Subcutaneous abdominal adipose tissue (tissue), 5 donors: ENCODE measurements at regions not wholly inside any gene's neighbourhood (a gene's known extent, or its start where the extent isn't known, plus 50 kb on each side); places are given as distances from the start of the nearest gene placed in this dataset.

Experiments
- H3K27ac ChIP-seq: one replicate; pipeline ENCODE4 v1.7.0; 2013; ENCODE audit warnings: low read depth, mild to moderate bottlenecking, inconsistent platforms, low read length, moderate library complexity
- H3K27me3 ChIP-seq, 5 donors: one replicate each; pipeline ENCODE4 v1.7.0; 2013; ENCODE audit warnings: low read length in 5 of 5, inconsistent platforms in 1 of 5; ENCODE audit not compliant: control insufficient read depth in 5 of 5, insufficient read depth in 4 of 5
- H3K36me3 ChIP-seq, 5 donors: one replicate each; pipeline ENCODE4 v1.7.0; 2013; ENCODE audit warnings: low read length in 5 of 5; ENCODE audit not compliant: control insufficient read depth in 5 of 5, insufficient read depth in 5 of 5
- H3K4me1 ChIP-seq, 5 donors: one replicate each; pipeline ENCODE4 v1.7.0; 2013; ENCODE audit warnings: low read length in 5 of 5, mild to moderate bottlenecking in 3 of 5, moderate library complexity in 1 of 5; ENCODE audit not compliant: control insufficient read depth in 5 of 5, insufficient read depth in 5 of 5
- H3K4me3 ChIP-seq, 5 donors: one replicate each; pipeline ENCODE4 v1.7.0; 2013; ENCODE audit warnings: low read length in 5 of 5, low read depth in 1 of 5
- H3K9ac ChIP-seq, 5 donors: one replicate each; pipeline ENCODE4 v1.7.0; 2013; ENCODE audit warnings: low read length in 5 of 5, mild to moderate bottlenecking in 4 of 5, moderate library complexity in 3 of 5
- H3K9me3 ChIP-seq, 5 donors: one replicate each; pipeline ENCODE4 v1.7.0; 2013; ENCODE audit warnings: low read length in 5 of 5; ENCODE audit not compliant: control insufficient read depth in 5 of 5
- donor health status: healthy.
- donor health status: healthy.
- donor health status: healthy.
- donor health status: healthy.
- donor health status: healthy.

- no peaks in the 10 kb centered on the region for H3K27me3 ChIP-seq
- H3K4me1 ChIP-seq: peaks cover 0 to 21% (median 0%) of the 10 kb centered on the region in 5 donors
- no peak overlapping the region for H3K4me3 ChIP-seq
Observed at GRCh38 chr2:190794377-190794776, 86.2 kb upstream of the GLS start.

GRCh38 chr2:190794790-190795189 is 85.8 kb upstream of the GLS start:
- Histone ChIP-seq H3K27me3 (no peaks in the 10 kb centered on the region), H3K9ac (no peak overlapping the region), H3K4me3 (no peak overlapping the region), H3K27ac (no peak overlapping the region), H3K4me1 (peaks cover 0 to 17% (median 0%) of the 10 kb centered on the region in 5 donors), H3K36me3 (no peaks in the 10 kb centered on the region), H3K9me3 (no peaks in the 10 kb centered on the region)

More at GRCh38 chr2:190794377-190794776, 86.2 kb upstream of the GLS start:
- Histone ChIP-seq H3K9me3 (no peaks in the 10 kb centered on the region), H3K9ac (no peak overlapping the region), H3K36me3 (no peaks in the 10 kb centered on the region), H3K27ac (no peak overlapping the region)

GRCh38 chr2:190795686-190796085 is 84.9 kb upstream of the GLS start:
- no peak overlapping the region for H3K27ac ChIP-seq
- peaks cover 0 to 14% (median 0%) of the 10 kb centered on the region in 5 donors for H3K4me1 ChIP-seq
- H3K27me3 ChIP-seq: no peaks in the 10 kb centered on the region
- no peaks in the 10 kb centered on the region for H3K36me3 ChIP-seq
- H3K9me3 ChIP-seq: no peaks in the 10 kb centered on the region
- no peak overlapping the region for H3K4me3 ChIP-seq
- H3K9ac ChIP-seq: no peak overlapping the region

GRCh38 chr2:190799999-190800398 is 80.6 kb upstream of the GLS start:
- Histone ChIP-seq H3K9me3 (no peaks in the 10 kb centered on the region), H3K4me1 (peaks cover 0 to 4% (median 0%) of the 10 kb centered on the region in 5 donors)

GRCh38 chr2:190800528-190800927 is 80.1 kb upstream of the GLS start:
- H3K4me1 ChIP-seq: peaks cover 0 to 4% (median 0%) of the 10 kb centered on the region in 5 donors

More at GRCh38 chr2:190799999-190800398, 80.6 kb upstream of the GLS start:
- Histone ChIP-seq H3K9ac (no peak overlapping the region), H3K36me3 (no peaks in the 10 kb centered on the region), H3K27me3 (no peaks in the 10 kb centered on the region), H3K27ac (no peak overlapping the region), H3K4me3 (no peak overlapping the region)

GRCh38 chr2:190802129-190802528 is 78.5 kb upstream of the GLS start:
- H3K4me1 ChIP-seq: peaks cover 0 to 4% (median 0%) of the 10 kb centered on the region in 5 donors
- no peaks in the 10 kb centered on the region for H3K27me3 ChIP-seq
- H3K4me3 ChIP-seq: no peak overlapping the region
- no peak overlapping the region for H3K9ac ChIP-seq
- no peaks in the 10 kb centered on the region for H3K36me3 ChIP-seq
- H3K27ac ChIP-seq: no peak overlapping the region
- no peaks in the 10 kb centered on the region for H3K9me3 ChIP-seq

More at GRCh38 chr2:190800528-190800927, 80.1 kb upstream of the GLS start:
- Histone ChIP-seq H3K27me3 (no peaks in the 10 kb centered on the region), H3K36me3 (no peaks in the 10 kb centered on the region), H3K9me3 (no peaks in the 10 kb centered on the region), H3K27ac (no peak overlapping the region), H3K4me3 (no peak overlapping the region), H3K9ac (no peak overlapping the region)

- Histone ChIP-seq H3K4me3 (no peak overlapping the region), H3K4me1 (peaks cover 0 to 4% (median 0%) of the 10 kb centered on the region in 5 donors), H3K9me3 (no peaks in the 10 kb centered on the region), H3K9ac (no peak overlapping the region), H3K27ac (no peak overlapping the region), H3K36me3 (no peaks in the 10 kb centered on the region), H3K27me3 (no peaks in the 10 kb centered on the region)
Observed at GRCh38 chr2:190802626-190803209, 77.9 kb upstream of the GLS start.

- Histone ChIP-seq H3K27me3 (no peaks in the 10 kb centered on the region), H3K27ac (no peak overlapping the region), H3K9me3 (no peaks in the 10 kb centered on the region), H3K36me3 (no peaks in the 10 kb centered on the region), H3K4me1 (peaks cover 0 to 4% (median 0%) of the 10 kb centered on the region in 5 donors), H3K4me3 (no peak overlapping the region), H3K9ac (no peak overlapping the region)
Observed at GRCh38 chr2:190804182-190804795, 76.3 kb upstream of the GLS start.

GRCh38 chr2:190805126-190805525 is 75.5 kb upstream of the GLS start:
- Histone ChIP-seq H3K4me3 (no peak overlapping the region), H3K27ac (no peak overlapping the region)

GRCh38 chr2:190805843-190806242 is 74.8 kb upstream of the GLS start:
- Histone ChIP-seq H3K9me3 (no peaks in the 10 kb centered on the region), H3K4me3 (no peak overlapping the region), H3K9ac (no peak overlapping the region), H3K4me1 (peaks cover 0 to 4% (median 0%) of the 10 kb centered on the region in 5 donors), H3K36me3 (no peaks in the 10 kb centered on the region), H3K27ac (no peak overlapping the region), H3K27me3 (no peaks in the 10 kb centered on the region)

More at GRCh38 chr2:190805126-190805525, 75.5 kb upstream of the GLS start:
- Histone ChIP-seq H3K9ac (no peak overlapping the region), H3K9me3 (no peaks in the 10 kb centered on the region), H3K4me1 (peaks cover 0 to 4% (median 0%) of the 10 kb centered on the region in 5 donors), H3K27me3 (no peaks in the 10 kb centered on the region), H3K36me3 (no peaks in the 10 kb centered on the region)
